ENCODE measurements at regions not wholly inside any gene's neighbourhood (a gene's known extent, or its start where the extent isn't known, plus 50 kb on each side); places are given as distances from the start of the nearest gene placed in this dataset.

GRCh38 chr4:32597354-32597753, 1877.2 kb downstream of the PCDH7 start:
- Histone ChIP-seq H3K36me3 (no peaks in the 10 kb centered on the region), H3K27ac (replicated peaks in 1 of 4) (no peak overlapping the region), H3K9me3 (no peaks in the 10 kb centered on the region), H3K27me3 (no peaks in the 10 kb centered on the region), H3K4me1 (no peaks in the 10 kb centered on the region), H3K4me3 (no peak overlapping the region)
- no peak for TF ChIP-seq POLR2A (IDR thresholded peaks at IDR 0.05; ENCODE audit: low read depth)
- no peak for TF ChIP-seq EP300 (IDR thresholded peaks at IDR 0.05)
- no peak for TF ChIP-seq POLR2AphosphoS5 (IDR thresholded peaks at IDR 0.05)
- TF ChIP-seq, protein P1, sequence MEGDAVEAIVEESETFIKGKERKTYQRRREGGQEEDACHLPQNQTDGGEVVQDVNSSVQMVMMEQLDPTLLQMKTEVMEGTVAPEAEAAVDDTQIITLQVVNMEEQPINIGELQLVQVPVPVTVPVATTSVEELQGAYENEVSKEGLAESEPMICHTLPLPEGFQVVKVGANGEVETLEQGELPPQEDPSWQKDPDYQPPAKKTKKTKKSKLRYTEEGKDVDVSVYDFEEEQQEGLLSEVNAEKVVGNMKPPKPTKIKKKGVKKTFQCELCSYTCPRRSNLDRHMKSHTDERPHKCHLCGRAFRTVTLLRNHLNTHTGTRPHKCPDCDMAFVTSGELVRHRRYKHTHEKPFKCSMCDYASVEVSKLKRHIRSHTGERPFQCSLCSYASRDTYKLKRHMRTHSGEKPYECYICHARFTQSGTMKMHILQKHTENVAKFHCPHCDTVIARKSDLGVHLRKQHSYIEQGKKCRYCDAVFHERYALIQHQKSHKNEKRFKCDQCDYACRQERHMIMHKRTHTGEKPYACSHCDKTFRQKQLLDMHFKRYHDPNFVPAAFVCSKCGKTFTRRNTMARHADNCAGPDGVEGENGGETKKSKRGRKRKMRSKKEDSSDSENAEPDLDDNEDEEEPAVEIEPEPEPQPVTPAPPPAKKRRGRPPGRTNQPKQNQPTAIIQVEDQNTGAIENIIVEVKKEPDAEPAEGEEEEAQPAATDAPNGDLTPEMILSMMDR (IDR thresholded peaks at IDR 0.05), result no peak
- intact Hi-C loops (cut with DNase I), result no loop called here
- no peak for DNase-seq (ENCODE audit: extremely low spot score)
- WGBS, result 69% methylated on average over 1 of the region's 1 CpG

DNA sequence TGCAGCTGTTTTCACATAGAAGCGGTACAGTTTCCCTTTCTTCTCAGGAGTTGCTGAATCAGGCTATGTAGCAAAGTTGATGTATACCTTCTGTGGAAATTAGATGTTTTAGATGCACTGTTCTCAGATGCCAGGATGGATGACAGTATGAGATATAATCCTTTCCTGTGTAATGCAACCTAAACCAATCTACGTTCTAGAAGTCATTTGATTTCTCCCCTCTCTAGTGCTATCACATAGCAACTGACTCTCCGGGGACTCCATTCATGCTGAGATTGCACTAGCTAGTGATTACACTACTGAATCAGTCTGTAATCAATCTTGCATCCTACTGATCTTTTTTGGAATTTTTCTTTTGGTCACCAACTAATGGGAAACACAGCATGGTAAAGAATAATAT, 1881.7 kb downstream of the PCDH7 start:
- Histone ChIP-seq H3K36me3 (no peaks in the 10 kb centered on the region), H3K27me3 (no peaks in the 10 kb centered on the region), H3K4me3 (no peak overlapping the region), H3K9me3 (no peaks in the 10 kb centered on the region), H3K27ac (replicated peaks in 1 of 4) (no peak overlapping the region), H3K4me1 (no peaks in the 10 kb centered on the region)
- DNase-seq (ENCODE audit: extremely low spot score), result no peak
- intact Hi-C loops (cut with DNase I), result no loop called here
- TF ChIP-seq, protein P1 (IDR thresholded peaks at IDR 0.05), result no peak
- TF ChIP-seq EP300 (IDR thresholded peaks at IDR 0.05), result no peak
- no peak for TF ChIP-seq POLR2AphosphoS5 (IDR thresholded peaks at IDR 0.05)
- no peak for TF ChIP-seq POLR2A (IDR thresholded peaks at IDR 0.05; ENCODE audit: low read depth)
- WGBS, result 59% methylated on average over 3 of the region's 3 CpGs

DNA sequence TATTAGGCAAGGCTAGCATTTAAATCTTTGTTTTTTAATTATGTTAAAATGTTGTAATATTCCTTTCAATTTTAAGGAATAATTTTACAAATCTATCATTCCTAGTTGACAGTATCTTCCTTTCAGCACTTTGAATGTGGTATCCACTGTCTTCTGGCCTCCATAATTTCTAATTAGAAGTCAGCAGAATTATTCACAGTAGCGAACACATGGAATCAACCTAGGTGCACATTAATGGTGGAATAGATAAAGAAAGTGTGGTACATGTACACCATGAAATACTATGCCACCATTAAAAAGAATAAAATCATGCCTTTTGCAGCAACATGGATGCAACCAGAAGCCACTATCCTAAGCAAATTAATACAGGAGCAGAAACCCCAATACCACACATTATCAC, 1887.8 kb downstream of the PCDH7 start:
- intact Hi-C loops (cut with DNase I), result no loop called here
- TF ChIP-seq, protein P1 (IDR thresholded peaks at IDR 0.05), result no peak
- TF ChIP-seq POLR2A (IDR thresholded peaks at IDR 0.05; ENCODE audit: low read depth), result no peak
- no peak for TF ChIP-seq EP300 (IDR thresholded peaks at IDR 0.05)
- no peak for TF ChIP-seq POLR2AphosphoS5 (IDR thresholded peaks at IDR 0.05)
- Histone ChIP-seq H3K36me3 (no peaks in the 10 kb centered on the region), H3K4me1 (no peaks in the 10 kb centered on the region), H3K27ac (replicated peaks in 1 of 4) (no peak overlapping the region), H3K9me3 (peaks cover 0 to 5% (median 0%) of the 10 kb centered on the region in 4 donors), H3K4me3 (no peak overlapping the region), H3K27me3 (no peaks in the 10 kb centered on the region)
- WGBS, result 84% methylated on average over 1 of the region's 1 CpG
- no peak for DNase-seq (ENCODE audit: extremely low spot score)

DNA sequence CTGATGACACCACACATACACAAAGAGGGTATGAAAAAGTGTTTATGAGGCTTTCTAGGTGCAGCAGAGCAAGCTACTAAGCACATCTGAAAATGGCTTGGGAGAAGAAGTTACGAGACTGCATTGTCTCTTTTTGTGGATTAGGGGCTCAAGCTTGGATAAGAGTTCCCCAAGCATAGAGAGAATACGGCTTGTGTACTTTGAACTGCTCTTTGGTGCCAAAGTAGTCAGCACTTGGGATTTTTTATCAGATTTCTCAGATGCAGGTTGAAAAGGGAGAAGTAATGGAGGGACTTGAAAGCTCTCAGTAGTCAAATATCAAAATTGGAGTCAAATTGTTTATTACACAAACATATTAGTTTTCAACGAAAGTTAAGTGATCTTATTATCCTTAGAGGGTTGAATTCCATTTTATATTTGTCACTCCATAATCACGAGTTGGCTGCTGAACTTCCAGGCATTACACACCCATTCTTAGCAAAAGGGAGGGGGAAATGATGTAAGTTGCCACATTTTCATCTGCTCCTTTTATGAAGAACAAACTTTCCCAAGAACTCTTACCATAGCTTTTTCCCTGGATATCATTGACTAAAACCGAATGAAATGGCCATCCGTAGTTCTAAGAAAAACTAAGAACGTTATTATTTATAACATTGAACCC, 1904.9 kb downstream of the PCDH7 start:
- TF ChIP-seq POLR2AphosphoS5 (IDR thresholded peaks at IDR 0.05) (no peak), EP300 (IDR thresholded peaks at IDR 0.05) (no peak), POLR2A (IDR thresholded peaks at IDR 0.05; ENCODE audit: low read depth) (no peak)
- TF ChIP-seq, protein P1 (IDR thresholded peaks at IDR 0.05), result no peak
- H3K36me3 ChIP-seq, result no peaks in the 10 kb centered on the region
- H3K4me1 ChIP-seq, result no peaks in the 10 kb centered on the region
- WGBS, result 74% methylated on average over 7 of the region's 7 CpGs
- intact Hi-C loops (cut with DNase I), result no loop called here
- no peak for DNase-seq (ENCODE audit: extremely low spot score)
- H3K27ac ChIP-seq (replicated peaks in 1 of 4), result no peak overlapping the region
- H3K4me3 ChIP-seq, result no peak overlapping the region
- H3K27me3 ChIP-seq, result no peaks in the 10 kb centered on the region
- H3K9me3 ChIP-seq, result peaks cover 0 to 24% (median 7%) of the 10 kb centered on the region in 4 donors
